ENCODE measurements at regions not wholly inside any gene's neighbourhood (a gene's known extent, or its start where the extent isn't known, plus 50 kb on each side); places are given as distances from the start of the nearest gene placed in this dataset.

DNA sequence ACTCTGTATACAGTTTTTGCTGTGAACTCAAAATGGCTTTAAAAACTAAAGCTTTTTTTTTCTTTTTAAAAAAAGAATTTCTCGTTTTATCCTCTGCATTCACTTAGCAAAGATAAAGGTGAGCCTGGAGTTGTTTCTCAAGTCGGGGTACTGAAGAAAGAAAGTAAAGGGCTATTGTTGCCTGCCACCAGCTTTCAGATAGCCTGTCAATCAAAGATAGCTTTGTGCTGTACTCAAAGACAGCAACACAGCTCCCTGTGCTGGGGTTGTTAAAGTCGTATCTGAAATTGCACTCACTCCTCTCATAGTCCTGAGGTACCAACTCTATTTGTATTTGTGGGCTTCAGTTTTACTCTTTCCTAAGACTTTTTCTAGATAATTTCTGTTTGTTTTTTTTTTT, 710.1 kb upstream of the ID4 start:
- no peak for TF ChIP-seq TCF12 (IDR thresholded peaks at IDR 0.05; ENCODE audit: low read depth)
- TF ChIP-seq, protein P1, sequence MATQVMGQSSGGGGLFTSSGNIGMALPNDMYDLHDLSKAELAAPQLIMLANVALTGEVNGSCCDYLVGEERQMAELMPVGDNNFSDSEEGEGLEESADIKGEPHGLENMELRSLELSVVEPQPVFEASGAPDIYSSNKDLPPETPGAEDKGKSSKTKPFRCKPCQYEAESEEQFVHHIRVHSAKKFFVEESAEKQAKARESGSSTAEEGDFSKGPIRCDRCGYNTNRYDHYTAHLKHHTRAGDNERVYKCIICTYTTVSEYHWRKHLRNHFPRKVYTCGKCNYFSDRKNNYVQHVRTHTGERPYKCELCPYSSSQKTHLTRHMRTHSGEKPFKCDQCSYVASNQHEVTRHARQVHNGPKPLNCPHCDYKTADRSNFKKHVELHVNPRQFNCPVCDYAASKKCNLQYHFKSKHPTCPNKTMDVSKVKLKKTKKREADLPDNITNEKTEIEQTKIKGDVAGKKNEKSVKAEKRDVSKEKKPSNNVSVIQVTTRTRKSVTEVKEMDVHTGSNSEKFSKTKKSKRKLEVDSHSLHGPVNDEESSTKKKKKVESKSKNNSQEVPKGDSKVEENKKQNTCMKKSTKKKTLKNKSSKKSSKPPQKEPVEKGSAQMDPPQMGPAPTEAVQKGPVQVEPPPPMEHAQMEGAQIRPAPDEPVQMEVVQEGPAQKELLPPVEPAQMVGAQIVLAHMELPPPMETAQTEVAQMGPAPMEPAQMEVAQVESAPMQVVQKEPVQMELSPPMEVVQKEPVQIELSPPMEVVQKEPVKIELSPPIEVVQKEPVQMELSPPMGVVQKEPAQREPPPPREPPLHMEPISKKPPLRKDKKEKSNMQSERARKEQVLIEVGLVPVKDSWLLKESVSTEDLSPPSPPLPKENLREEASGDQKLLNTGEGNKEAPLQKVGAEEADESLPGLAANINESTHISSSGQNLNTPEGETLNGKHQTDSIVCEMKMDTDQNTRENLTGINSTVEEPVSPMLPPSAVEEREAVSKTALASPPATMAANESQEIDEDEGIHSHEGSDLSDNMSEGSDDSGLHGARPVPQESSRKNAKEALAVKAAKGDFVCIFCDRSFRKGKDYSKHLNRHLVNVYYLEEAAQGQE (IDR thresholded peaks at IDR 0.05; ENCODE audit: low read depth), result no peak
- TF ChIP-seq RAD21 (IDR thresholded peaks at IDR 0.05; ENCODE audit: low read depth), result no peak
- TF ChIP-seq CREB1 (IDR thresholded peaks at IDR 0.05; ENCODE audit: low read depth), result no peak
- TF ChIP-seq CEBPB (IDR thresholded peaks at IDR 0.05), result no peak
- TF ChIP-seq, protein P2, sequence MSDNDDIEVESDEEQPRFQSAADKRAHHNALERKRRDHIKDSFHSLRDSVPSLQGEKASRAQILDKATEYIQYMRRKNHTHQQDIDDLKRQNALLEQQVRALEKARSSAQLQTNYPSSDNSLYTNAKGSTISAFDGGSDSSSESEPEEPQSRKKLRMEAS (IDR thresholded peaks at IDR 0.05), result no peak
- TF ChIP-seq TAF1 (IDR thresholded peaks at IDR 0.05; ENCODE audit: low read depth), result no peak
